Pons (tissue), 1 donor: ENCODE measurements at regions not wholly inside any gene's neighbourhood (a gene's known extent, or its start where the extent isn't known, plus 50 kb on each side); places are given as distances from the start of the nearest gene placed in this dataset.

Experiments
- DNase-seq: peaks from one replicate; pipeline ENCODE4 v3.0.0-alpha.2; 2016; ENCODE audit warnings: low spot score

DNA sequence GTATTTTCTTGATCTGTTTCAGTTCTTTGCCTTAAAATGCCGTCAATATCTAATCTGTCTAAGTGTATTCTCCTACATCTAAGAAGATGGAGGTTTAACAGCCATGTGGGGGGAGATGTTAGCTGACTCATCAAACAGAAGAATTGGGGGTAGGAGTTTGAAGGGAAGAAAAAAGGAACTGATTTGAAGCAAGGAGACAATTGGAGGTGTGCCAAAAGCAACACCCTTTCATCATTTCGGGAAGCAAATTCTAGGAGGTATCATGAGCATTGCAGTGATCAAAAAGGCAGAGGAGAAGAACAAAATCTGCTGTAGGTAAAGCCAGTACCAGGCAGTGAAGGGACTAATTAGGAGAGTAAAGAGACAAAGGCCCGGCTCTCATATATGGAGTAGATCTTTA is 337.3 kb upstream of the TBC1D5 start:
- no peak for DNase-seq

DNA sequence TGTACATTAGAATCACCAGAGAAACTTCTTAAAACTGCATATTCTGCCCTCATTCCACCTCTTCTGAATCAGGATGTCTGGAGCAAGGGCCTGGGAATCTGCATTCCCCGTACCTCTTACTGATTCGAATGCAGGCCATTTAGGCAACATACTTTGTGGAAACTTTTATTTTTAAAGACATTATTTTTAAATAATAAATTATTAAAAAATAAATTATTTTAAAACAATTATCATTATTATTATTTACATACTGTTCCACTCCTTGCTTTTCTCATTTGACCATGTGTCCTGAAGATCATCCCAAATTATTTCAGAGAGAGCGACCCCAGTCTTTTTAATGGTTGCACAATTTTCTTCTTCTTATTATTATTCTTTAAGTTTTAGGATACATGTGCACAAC is 336.6 kb upstream of the TBC1D5 start:
- DNase-seq: no peak

GRCh38 chr3:18077128-18077840 is 334.9 kb upstream of the TBC1D5 start:
- DNase-seq: no peak

DNA sequence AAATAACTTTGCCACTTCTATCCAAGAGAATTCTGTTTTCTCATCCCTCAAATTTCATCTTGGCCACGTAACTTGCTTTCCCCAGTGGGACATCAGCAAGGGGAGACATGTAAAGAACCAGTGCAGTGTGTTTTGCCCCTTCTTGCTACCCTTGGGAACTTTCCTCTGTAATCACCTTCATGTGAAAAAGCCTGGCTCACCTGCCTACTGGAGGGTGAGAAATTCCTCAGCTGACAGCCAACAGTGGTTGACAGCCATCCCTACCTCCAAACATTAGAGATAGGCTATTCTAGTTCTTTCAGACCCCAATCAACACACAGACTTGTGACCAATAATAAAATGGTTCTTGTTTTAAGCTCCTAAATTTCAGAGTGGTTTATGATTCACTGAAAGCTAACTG is 333.9 kb upstream of the TBC1D5 start:
- no peak for DNase-seq

DNA sequence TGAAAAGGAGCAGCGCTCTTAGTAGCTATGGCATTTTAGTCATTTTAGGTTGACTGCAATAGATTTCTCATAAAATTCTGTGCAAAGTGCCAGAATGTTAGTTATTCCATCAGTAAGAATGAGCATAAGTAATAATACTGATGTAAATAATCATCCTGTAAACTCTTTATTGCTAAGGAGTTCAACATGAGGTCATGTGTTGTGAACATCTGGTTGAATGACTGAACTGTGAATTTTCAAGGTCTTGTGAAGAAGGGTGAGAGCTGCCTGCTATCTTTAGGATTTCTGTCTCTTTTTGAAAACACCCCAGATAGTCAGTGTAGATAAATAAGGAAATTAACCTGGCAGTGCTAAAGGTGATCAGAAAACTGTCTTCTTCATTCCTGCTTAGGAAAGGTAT is 333.4 kb upstream of the TBC1D5 start:
- DNase-seq: no peak

- DNase-seq: no peak
Observed at GRCh38 chr3:18071833-18072232, 329.4 kb upstream of the TBC1D5 start.

DNA sequence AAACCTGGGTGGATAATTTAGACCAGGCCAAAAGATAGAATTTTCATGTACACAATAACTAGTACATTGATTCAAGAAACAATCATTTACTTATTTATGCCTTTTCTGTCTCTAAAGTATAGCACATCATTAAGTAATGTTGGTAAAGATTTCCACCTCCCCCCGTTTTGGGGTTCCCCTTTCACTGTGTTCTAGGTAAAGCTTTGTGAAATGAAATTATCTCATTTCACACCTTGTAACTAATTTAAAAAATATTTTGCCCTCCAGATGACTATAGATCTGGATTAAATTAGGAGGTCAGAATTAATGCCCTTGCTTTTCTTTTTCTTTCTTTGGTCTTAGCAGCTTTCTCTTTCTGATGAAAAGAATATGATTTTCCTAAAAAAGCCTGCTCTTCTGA is 328.5 kb upstream of the TBC1D5 start:
- DNase-seq: no peak

GRCh38 chr3:18070231-18070630 is 327.8 kb upstream of the TBC1D5 start:
- no peak for DNase-seq

DNA sequence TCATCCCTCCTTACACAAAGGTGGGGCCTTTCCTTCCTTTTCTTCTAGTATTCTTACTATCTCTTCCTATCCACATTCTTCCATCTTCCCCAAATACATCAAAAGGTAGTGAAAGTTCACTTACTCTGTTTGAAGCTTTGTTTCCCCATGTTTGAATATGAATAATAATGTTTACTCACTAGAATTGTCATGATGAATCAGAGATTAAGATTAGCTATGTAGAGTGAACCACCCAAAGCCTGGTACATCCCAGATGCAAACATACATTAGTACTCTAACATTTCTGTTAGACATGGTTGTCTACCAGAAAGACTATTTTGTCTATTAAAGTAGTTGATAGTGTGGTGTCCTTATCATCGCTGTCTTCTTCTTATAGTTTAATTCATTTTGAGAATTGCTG is 327.1 kb upstream of the TBC1D5 start:
- no peak for DNase-seq

DNA sequence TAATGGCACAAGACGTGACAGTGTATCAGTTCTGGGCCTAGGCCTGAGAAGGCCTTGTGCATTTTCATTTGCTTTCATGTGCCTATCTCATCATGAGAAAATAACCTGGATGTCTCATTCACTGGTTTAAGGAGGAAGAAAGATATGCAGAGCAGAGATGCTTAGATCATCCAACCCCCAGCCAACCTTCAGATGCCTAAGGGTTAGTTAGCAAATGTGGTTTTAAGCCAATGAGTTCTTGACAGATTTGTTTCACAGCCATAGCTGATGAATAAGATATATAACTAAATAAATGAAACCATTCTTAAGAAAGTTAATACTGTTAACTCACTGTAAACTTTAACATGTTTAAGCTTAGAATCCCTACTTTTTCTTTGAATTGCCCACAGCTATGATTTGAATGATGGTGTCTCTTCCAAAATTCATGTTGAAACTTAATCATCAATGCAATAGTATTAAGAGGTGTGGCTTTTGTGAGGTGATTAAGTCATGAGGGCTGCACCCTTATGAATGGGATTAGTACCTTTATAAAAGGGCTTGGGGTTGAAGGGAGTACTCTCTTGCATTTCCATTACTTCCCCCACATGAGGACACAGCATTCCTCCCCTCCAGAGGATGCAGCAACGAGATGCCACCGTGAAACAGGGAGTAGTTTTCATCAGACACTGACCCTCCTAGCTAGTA is 324.6 kb upstream of the TBC1D5 start:
- no peak for DNase-seq

DNA sequence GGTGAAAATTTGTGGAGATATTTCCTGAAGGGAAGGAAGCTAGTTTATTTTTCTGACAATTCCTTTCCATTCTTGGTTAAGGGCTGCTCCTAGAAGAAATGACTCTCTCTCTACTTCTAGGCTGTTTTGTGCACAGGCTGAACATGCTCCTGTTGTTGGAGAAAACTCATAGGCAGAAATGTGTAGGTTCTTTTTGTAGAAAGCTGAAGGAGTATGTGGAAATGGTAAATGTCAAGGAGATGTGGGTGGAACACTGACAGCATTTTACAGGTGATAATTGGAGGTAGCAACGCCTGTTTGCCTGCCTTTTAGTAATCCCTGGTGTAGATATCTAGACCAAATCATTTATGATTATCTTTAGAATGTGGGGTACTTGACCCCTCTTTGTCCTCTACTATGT is 322.2 kb upstream of the TBC1D5 start:
- DNase-seq: no peak

- no peak for DNase-seq
Observed at GRCh38 chr3:18062657-18063025, 320.2 kb upstream of the TBC1D5 start.

DNA sequence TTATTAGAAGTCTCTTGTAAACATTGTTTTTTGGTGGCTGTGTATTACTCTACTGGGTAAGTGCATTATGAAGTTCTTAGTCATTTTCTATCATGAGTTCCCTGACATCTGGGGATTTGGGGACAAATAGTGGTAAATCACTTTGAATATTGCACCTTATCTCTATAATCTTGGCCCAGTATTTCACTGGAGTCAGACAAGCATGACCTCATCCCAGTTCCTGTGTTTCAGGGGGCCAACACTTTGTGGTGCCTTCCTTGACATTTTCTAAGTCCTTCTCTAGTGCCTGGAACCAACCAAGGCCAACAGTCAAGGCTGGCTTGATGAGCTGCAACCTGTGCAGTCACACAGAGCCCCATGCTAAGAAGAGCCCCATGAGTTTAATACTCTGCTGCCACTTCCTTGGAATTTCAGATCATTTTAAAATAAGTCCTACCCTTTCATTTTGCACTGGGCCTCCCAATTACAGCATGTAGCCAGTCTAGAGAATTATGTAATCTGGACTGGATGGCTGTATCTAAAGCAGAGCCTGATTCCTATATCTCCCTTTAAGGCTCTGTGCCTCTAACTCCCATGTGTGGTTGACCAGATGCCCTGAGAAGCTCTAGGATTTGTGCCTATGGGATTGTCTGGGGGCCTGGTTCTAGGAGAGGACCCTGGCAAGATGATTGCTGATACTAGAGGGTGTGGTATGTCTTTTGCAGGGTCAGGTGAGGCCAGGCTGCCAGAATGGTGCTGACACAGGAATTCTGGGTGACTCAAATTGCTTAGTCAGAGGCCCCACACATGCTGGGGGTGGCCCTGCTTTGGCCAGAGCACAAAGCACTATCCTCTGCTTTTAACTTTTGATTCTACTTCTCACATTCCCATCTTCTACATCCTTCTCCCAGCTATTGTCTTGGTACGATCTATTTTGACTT is 319.6 kb upstream of the TBC1D5 start:
- no peak for DNase-seq

- no peak for DNase-seq
Observed at GRCh38 chr3:18058666-18059065, 316.2 kb upstream of the TBC1D5 start.

- no peak for DNase-seq
Observed at GRCh38 chr3:18057471-18058091, 315.1 kb upstream of the TBC1D5 start.

DNA sequence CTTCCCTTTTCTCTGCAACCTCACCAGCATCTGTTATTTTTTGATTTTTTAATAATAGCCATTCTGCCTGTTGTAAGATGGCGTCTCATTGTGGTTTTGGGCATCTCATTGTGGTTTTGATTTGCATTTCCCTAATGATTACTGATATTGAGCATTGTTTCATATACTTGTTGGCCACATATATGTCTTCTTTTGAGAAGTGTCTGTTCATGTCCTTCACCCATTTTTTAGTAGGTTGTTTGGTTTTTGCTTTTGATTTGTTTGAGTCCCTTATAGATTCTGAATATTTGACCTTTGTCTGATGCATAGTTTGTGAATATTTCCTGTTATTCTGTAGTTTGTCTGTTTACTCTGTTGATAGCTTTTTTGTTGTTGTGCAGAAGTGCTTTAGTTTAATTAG is 312.2 kb upstream of the TBC1D5 start:
- DNase-seq: no peak

- no peak for DNase-seq
Observed at GRCh38 chr3:18051306-18051705, 308.9 kb upstream of the TBC1D5 start.

- no peak for DNase-seq
Observed at GRCh38 chr3:18049096-18049495, 306.7 kb upstream of the TBC1D5 start.

GRCh38 chr3:18047052-18047451 is 304.6 kb upstream of the TBC1D5 start:
- no peak for DNase-seq

DNA sequence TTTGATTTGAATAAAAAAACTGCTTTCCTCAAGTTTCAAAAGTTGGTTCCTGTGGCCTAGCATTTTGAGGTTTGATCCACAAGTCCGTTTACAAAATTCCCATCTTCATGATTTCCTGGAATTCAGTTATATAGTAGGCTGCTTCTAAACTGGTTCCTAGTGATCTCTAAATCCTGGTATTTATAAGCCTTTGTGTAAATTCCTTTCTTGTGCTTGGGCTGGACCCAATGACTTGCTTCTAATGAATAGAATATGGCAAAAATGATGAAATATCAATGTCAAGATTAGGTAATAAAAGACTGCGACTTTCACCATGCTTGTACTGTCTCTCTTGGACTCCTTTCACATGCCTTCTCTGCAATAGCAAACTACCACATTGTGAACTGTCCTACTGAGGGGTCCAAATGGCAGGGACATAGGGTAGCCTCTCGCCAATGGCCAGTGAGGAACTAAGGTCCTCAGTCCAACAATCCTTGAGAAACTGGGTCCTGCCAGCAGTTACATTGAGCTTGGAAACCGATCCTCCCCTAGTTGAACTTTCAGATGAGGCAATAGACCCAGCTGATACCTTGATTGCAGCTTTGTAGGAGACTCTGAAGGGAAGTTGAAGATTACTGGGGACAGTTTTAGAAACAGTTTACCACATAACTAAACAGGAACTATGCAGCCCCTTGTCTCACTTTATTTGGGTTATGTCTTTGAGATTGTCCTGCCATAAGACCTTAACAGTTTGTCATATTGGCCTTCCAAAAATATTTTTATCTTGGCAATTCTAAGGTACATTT is 303.9 kb upstream of the TBC1D5 start:
- no peak for DNase-seq

DNA sequence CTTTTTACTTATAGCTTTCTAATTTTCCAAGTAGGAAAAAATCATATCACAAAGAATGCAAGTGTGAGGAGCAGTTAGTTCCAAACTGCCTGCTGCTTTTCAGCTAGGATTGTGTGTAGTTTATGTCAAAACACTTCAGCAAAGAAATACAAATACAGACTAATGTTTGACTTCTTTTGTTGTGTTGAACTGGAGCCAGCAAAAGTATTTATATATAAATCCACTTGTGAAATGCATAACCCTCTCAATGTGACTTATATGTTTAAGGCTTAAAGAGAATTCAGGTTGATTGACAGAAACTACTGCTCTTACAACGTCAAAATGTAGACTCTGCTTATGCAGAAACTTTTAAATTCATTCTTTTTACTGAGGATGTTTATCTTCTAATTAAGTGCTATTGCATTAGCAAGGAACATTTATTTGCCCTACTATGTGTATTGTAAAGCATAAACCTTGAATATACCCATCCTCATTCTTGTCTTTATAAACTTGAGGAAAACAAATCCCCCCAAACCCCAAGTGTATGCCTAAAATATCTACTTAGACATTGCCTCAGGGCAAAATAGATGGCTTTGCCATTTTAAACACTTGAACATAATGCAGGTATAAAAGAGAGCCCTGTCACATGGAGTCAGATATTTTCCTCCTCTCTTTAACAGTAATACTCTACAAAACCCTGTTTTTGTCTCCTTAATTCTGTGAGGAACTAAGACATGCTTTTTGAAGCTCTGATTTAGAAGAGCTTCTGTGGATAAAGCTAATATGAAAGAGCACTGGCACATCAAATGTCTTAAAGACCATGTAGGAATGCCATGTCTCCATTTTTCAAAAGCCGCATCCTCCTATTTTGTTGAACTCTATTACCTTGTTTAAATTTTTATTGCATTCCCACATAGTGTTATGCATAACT is 302.8 kb upstream of the TBC1D5 start:
- DNase-seq: no peak
